GM06990 (cell line): ENCODE measurements at regions not wholly inside any gene's neighbourhood (a gene's known extent, or its start where the extent isn't known, plus 50 kb on each side); places are given as distances from the start of the nearest gene placed in this dataset.

Experiments
- DNase-seq: peaks from one replicate; pipeline ENCODE4 v3.0.0-alpha.2; 2011; ENCODE audit not compliant: insufficient read length; ENCODE audit errors: extremely low read depth
- H3K27me3 ChIP-seq: replicated peaks from 2 replicates; pipeline ENCODE4 v1.6.0; 2011; ENCODE audit warnings: low read length; ENCODE audit not compliant: control insufficient read depth, insufficient read depth
- H3K36me3 ChIP-seq: 2 replicates; pipeline ENCODE4 v1.5.1; 2011; ENCODE audit warnings: low read length; ENCODE audit not compliant: control insufficient read depth, insufficient read depth
- H3K4me3 ChIP-seq: replicated peaks from 2 replicates; pipeline ENCODE4 v1.5.1; 2011; ENCODE audit warnings: low read depth, mild to moderate bottlenecking, control low read depth, low read length
- CTCF ChIP-seq: IDR thresholded peaks from 2 replicates; pipeline ENCODE4 v1.5.1; 2011; ENCODE audit warnings: low read length, control low read depth, mild to moderate bottlenecking, inconsistent platforms; ENCODE audit not compliant: insufficient read depth, poor library complexity, severe bottlenecking

DNA sequence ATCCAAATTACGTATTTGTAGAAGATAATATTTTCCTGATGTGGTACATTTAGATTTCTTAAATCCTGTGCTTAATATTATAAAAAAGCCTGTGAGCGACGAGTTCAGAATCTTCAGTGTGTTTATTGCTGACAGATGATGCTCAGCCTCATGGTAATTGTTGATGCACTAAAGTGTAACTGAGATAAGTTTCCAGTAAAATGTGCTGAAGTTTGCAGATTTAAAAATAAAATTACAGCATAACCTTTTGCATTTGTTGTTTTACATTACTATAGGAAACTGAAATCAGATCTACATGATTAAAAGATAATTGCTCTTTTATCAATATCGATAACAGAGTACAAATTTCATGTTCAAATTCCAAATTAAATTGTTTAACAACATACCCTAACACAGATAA, 307.6 kb downstream of the FIGN start:
- TF ChIP-seq CTCF, result no peak
- Histone ChIP-seq H3K4me3 (no peak overlapping the region), H3K36me3 (no peaks in the 10 kb centered on the region), H3K27me3 (no peaks in the 10 kb centered on the region)
- no peak for DNase-seq

DNA sequence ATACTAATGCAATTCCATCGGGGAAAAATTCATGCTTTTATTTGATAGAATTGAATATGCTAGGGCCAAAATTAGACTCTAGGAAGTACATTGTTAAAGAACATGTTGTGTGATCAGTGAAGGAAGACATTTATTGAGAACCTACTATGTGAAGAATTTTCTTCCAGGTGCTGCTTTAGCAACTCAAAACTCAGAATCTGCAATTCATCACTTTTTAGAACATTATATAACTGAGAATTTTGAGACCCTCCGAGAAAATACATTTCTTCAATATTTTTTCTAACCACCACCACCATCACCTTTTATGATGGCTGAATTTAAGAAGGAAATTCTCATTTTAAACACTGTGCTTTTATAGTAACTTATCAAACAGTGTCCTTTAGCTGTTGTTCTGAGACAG, 315.2 kb downstream of the FIGN start:
- H3K27me3 ChIP-seq, result no peaks in the 10 kb centered on the region
- no peak for TF ChIP-seq CTCF
- no peak overlapping the region for H3K4me3 ChIP-seq
- DNase-seq, result no peak
- no peaks in the 10 kb centered on the region for H3K36me3 ChIP-seq

DNA sequence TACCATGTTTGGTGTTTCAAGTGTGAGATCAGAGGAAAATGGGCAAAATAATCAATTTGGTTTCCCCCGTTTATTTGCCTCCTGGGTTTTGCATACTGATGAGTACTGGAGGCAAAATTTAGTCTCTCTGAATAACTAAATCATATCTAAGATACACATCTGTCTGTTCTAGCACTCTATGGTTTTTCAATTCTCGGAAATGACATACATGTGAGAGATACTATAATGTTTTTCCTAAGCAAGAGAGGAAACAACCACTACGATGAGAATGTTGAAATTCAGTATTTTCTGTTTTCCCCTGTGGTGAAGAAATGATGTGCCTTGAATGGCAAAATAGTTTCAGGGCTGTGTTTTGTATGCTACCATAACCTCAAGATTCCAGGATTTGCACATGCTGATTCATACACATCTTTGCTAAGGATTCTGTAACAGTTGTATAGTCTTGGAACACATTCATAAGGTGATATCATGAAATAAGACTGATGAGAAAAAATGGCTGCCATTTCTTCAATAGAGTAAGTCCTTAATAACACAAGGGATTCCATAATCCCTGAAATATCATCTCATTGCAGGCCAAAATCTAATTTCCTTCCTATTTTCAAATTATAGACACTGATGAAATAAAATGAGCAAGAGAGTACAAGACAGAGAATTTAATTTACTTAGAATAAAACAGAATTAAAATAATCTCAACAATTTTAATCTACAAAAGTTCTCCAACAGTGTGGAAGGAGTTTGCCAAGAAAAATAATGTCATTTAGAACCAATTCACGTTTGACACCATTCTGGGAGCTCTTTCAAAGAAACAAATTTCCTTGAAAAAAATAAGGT, 316.6 kb downstream of the FIGN start:
- no peak for TF ChIP-seq CTCF
- no peaks in the 10 kb centered on the region for H3K27me3 ChIP-seq
- H3K36me3 ChIP-seq, result no peaks in the 10 kb centered on the region
- no peak for DNase-seq
- no peak overlapping the region for H3K4me3 ChIP-seq

DNA sequence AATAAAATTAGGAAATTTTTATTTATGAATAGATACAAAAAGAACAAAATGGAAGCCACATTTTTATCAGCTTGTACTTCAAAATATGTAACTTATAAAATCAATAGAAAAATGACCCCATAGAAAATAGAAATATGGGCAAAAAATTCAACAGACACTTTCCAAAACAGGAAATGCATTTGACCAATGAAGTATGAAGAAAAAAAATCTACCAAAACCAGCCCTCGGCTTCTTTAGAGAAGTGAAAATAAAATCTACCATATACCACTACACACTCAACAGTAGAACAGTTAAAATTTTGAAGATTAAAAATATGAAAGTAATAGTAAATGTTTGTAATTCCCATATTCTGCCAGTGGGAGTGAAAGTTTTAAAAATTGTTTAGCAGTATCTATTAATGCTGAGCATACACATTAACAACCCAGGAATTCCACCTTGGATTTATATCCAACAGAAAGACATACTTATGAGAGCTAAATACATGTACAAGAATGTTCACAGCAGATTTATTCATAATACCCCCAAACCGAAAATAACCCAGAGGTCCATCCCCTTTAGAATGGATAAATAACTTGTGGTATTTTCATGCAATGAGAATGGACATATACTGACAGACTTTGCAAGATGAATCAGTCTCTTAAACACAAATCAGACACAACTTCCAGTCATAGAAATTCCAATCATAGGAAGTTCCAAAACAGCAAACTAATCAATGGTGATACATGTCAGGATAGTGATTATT, 318.0 kb downstream of the FIGN start:
- Histone ChIP-seq H3K27me3 (no peaks in the 10 kb centered on the region), H3K4me3 (no peak overlapping the region), H3K36me3 (no peaks in the 10 kb centered on the region)
- DNase-seq, result no peak
- no peak for TF ChIP-seq CTCF

- H3K36me3 ChIP-seq, result no peaks in the 10 kb centered on the region
- H3K27me3 ChIP-seq, result no peaks in the 10 kb centered on the region
- no peak overlapping the region for H3K4me3 ChIP-seq
- no peak for DNase-seq
- TF ChIP-seq CTCF, result no peak
Measured at GRCh38 chr2:163414121-163414520, 321.7 kb downstream of the FIGN start.
